Neural progenitor cell (in vitro differentiated cells): ENCODE measurements at regions not wholly inside any gene's neighbourhood (a gene's known extent, or its start where the extent isn't known, plus 50 kb on each side); places are given as distances from the start of the nearest gene placed in this dataset.
"Not testable (repeated sequence)": the region's sequence is repeated elsewhere in the genome, so short reads cannot be mapped to it uniquely, and the experiment has no call there.

Source experiments
- DNase-seq: peaks from one replicate; pipeline ENCODE4 v3.0.0-alpha.2; 2016; ENCODE audit warnings: low spot score
- H2AFZ ChIP-seq: fragments of 200-600 bp; sonication (generic); replicated peaks from 2 replicates; pipeline ENCODE4 v1.6.1; 2016; ENCODE audit warnings: antibody characterized with exemption
- H3F3A ChIP-seq: fragments of 200-600 bp; sonication (generic); 2 replicates; pipeline ENCODE4 v1.6.1; 2016; ENCODE audit warnings: antibody characterized with exemption, low read depth
- H3K27ac ChIP-seq: fragments of 200-600 bp; sonication (generic); 2 replicates; pipeline ENCODE4 v1.5.1; 2016; ENCODE audit warnings: mild to moderate bottlenecking
- H3K27me3 ChIP-seq: fragments of 200-600 bp; sonication (generic); 2 replicates; pipeline ENCODE4 v1.6.1; 2016; ENCODE audit warnings: mild to moderate bottlenecking, moderate library complexity
- H3K36me3 ChIP-seq: fragments of 200-600 bp; sonication (generic); 2 replicates; pipeline ENCODE4 v1.5.1; 2016
- H3K4me1 ChIP-seq: fragments of 200-600 bp; sonication (generic); 2 replicates; pipeline ENCODE4 v1.6.1; 2016; ENCODE audit warnings: mixed run types
- H3K4me2 ChIP-seq: fragments of 200-600 bp; sonication (generic); 2 replicates; pipeline ENCODE4 v1.6.1; 2016
- H3K4me3 ChIP-seq: fragments of 200-600 bp; sonication (generic); 2 replicates; pipeline ENCODE4 v1.5.1; 2016
- H3K79me2 ChIP-seq: fragments of 200-600 bp; sonication (generic); 2 replicates; pipeline ENCODE4 v1.6.1; 2016; ENCODE audit warnings: low read depth
- H3K9ac ChIP-seq: fragments of 200-600 bp; sonication (generic); 2 replicates; pipeline ENCODE4 v1.6.1; 2016
- H3K9me3 ChIP-seq: fragments of 200-600 bp; sonication (generic); 2 replicates; pipeline ENCODE4 v1.5.1; 2016; ENCODE audit warnings: low read depth
- H4K20me1 ChIP-seq: fragments of 200-600 bp; sonication (generic); 2 replicates; pipeline ENCODE4 v1.6.1; 2016; ENCODE audit warnings: low read depth
- H3K27ac Mint-ChIP-seq: 3 replicates; pipeline ENCODE4 v1.8.0; 2021; ENCODE audit warnings: mixed read lengths
- H3K27me3 Mint-ChIP-seq: 2 replicates; pipeline ENCODE4 v1.8.0; 2022; ENCODE audit warnings: low read depth, mild to moderate bottlenecking, inconsistent platforms, moderate library complexity, mixed read lengths; ENCODE audit not compliant: insufficient read depth
- H3K36me3 Mint-ChIP-seq: 3 replicates; pipeline ENCODE4 v1.8.0; 2021; ENCODE audit warnings: mixed read lengths
- H3K4me1 Mint-ChIP-seq: 3 replicates; pipeline ENCODE4 v1.8.0; 2021; ENCODE audit warnings: mixed read lengths
- H3K4me3 Mint-ChIP-seq: 3 replicates; pipeline ENCODE4 v1.8.0; 2021; ENCODE audit warnings: mild to moderate bottlenecking, moderate library complexity, mixed read lengths
- H3K9me3 Mint-ChIP-seq: 3 replicates; pipeline ENCODE4 v1.8.0; 2020; ENCODE audit warnings: mixed read lengths
- EZH2 ChIP-seq: fragments of 200-600 bp; sonication (generic); IDR thresholded peaks from 2 replicates; pipeline ENCODE4 v1.6.1; 2017; ENCODE audit warnings: antibody characterized with exemption, mild to moderate bottlenecking, moderate library complexity
- EZH2phosphoT487 ChIP-seq: fragments of 200-600 bp; sonication (generic); IDR thresholded peaks from 2 replicates; pipeline ENCODE4 v1.6.1; 2017; ENCODE audit warnings: antibody characterized with exemption
- TF ChIP-seq, protein P1 (sequence below): fragments of 200-600 bp; sonication (generic); IDR thresholded peaks from 2 replicates; pipeline ENCODE4 v1.5.1; 2017; ENCODE audit warnings: antibody characterized with exemption, mild to moderate bottlenecking

DNA sequence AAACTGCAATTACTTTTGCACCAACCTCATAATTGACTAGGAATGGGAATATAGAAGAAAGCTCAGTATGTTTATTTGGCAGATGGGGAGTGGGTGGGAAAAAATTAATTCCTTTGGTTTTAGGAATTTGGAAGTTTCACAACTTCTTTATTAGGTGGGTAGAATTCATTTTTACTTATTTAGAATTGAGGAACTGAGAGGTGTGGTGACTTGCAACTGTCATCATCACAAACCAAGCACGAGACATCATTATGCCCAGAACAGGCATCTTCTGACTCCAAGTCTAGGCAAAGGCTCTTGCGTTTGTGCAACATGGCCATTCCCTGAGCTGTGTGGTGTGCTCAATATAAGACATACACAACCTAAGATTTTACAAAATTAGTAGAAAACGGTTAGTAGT, 380.0 kb downstream of the ATP23 start:
- DNase-seq, result no peak
- H3K4me3 ChIP-seq, result no peak overlapping the region
- no peak overlapping the region for H3K9ac ChIP-seq
- H3K27ac Mint-ChIP-seq, result no peak overlapping the region
- H3K27me3 Mint-ChIP-seq, result no peaks in the 10 kb centered on the region
- H3K36me3 Mint-ChIP-seq, result peaks cover 3% of the 10 kb centered on the region
- H3K4me2 ChIP-seq, result no peak overlapping the region
- peaks cover 11% of the 10 kb centered on the region for H3K9me3 Mint-ChIP-seq
- H3K36me3 ChIP-seq, result no peaks in the 10 kb centered on the region
- H3K4me3 Mint-ChIP-seq, result no peak overlapping the region
- no peaks in the 10 kb centered on the region for H3F3A ChIP-seq
- H3K9me3 ChIP-seq, result no peaks in the 10 kb centered on the region
- H2AFZ ChIP-seq, result no peak overlapping the region
- no peaks in the 10 kb centered on the region for H3K4me1 ChIP-seq
- no peaks in the 10 kb centered on the region for H3K27me3 ChIP-seq
- H3K4me1 Mint-ChIP-seq, result no peaks in the 10 kb centered on the region
- no peak for TF ChIP-seq EZH2
- no peak for TF ChIP-seq EZH2phosphoT487
- TF ChIP-seq, protein P1, sequence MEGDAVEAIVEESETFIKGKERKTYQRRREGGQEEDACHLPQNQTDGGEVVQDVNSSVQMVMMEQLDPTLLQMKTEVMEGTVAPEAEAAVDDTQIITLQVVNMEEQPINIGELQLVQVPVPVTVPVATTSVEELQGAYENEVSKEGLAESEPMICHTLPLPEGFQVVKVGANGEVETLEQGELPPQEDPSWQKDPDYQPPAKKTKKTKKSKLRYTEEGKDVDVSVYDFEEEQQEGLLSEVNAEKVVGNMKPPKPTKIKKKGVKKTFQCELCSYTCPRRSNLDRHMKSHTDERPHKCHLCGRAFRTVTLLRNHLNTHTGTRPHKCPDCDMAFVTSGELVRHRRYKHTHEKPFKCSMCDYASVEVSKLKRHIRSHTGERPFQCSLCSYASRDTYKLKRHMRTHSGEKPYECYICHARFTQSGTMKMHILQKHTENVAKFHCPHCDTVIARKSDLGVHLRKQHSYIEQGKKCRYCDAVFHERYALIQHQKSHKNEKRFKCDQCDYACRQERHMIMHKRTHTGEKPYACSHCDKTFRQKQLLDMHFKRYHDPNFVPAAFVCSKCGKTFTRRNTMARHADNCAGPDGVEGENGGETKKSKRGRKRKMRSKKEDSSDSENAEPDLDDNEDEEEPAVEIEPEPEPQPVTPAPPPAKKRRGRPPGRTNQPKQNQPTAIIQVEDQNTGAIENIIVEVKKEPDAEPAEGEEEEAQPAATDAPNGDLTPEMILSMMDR, result no peak
- H3K79me2 ChIP-seq, result no peaks in the 10 kb centered on the region
- no peak overlapping the region for H3K27ac ChIP-seq
- H4K20me1 ChIP-seq, result no peaks in the 10 kb centered on the region

- TF ChIP-seq EZH2 (no peak), EZH2phosphoT487 (no peak)
- TF ChIP-seq, protein P1, result no peak
- no peak overlapping the region for H3K27ac ChIP-seq
- no peaks in the 10 kb centered on the region for H3K9me3 ChIP-seq
- no peaks in the 10 kb centered on the region for H3F3A ChIP-seq
- H3K4me2 ChIP-seq, result no peak overlapping the region
- no peaks in the 10 kb centered on the region for H3K4me1 ChIP-seq
- DNase-seq, result no peak
- no peaks in the 10 kb centered on the region for H3K27me3 ChIP-seq
- no peaks in the 10 kb centered on the region for H3K79me2 ChIP-seq
- H3K36me3 Mint-ChIP-seq, result peaks cover 3% of the 10 kb centered on the region
- no peak overlapping the region for H3K4me3 ChIP-seq
- no peaks in the 10 kb centered on the region for H3K4me1 Mint-ChIP-seq
- H3K9ac ChIP-seq, result no peak overlapping the region
- no peaks in the 10 kb centered on the region for H4K20me1 ChIP-seq
- no peaks in the 10 kb centered on the region for H3K27me3 Mint-ChIP-seq
- H3K36me3 ChIP-seq, result no peaks in the 10 kb centered on the region
- no peak overlapping the region for H3K4me3 Mint-ChIP-seq
- H3K9me3 Mint-ChIP-seq, result peaks cover 4% of the 10 kb centered on the region
- H2AFZ ChIP-seq, result no peak overlapping the region
- H3K27ac Mint-ChIP-seq, result no peak overlapping the region
Measured at GRCh38 chr12:58323676-58324075, 382.3 kb downstream of the ATP23 start.

GRCh38 chr12:58325561-58325960, 384.2 kb downstream of the ATP23 start:
- Histone ChIP-seq H3K27ac (no peak overlapping the region), H4K20me1 (no peaks in the 10 kb centered on the region), H3K27me3 (no peaks in the 10 kb centered on the region), H3F3A (no peaks in the 10 kb centered on the region), H3K4me3 (no peak overlapping the region), H3K4me2 (no peak overlapping the region), H2AFZ (no peak overlapping the region), H3K9ac (no peak overlapping the region), H3K36me3 (no peaks in the 10 kb centered on the region), H3K9me3 (no peaks in the 10 kb centered on the region), H3K79me2 (no peaks in the 10 kb centered on the region), H3K4me1 (no peaks in the 10 kb centered on the region)
- TF ChIP-seq, protein P1, result no peak
- DNase-seq, result no peak
- no peak overlapping the region for H3K27ac Mint-ChIP-seq
- H3K4me1 Mint-ChIP-seq, result no peaks in the 10 kb centered on the region
- H3K4me3 Mint-ChIP-seq, result no peak overlapping the region
- H3K27me3 Mint-ChIP-seq, result no peaks in the 10 kb centered on the region
- no peaks in the 10 kb centered on the region for H3K9me3 Mint-ChIP-seq
- no peaks in the 10 kb centered on the region for H3K36me3 Mint-ChIP-seq

- H2AFZ ChIP-seq, result no peak overlapping the region
- no peaks in the 10 kb centered on the region for H3K9me3 ChIP-seq
- Mint-ChIP-seq H3K4me1 (no peaks in the 10 kb centered on the region), H3K27ac (no peak overlapping the region), H3K9me3 (no peaks in the 10 kb centered on the region), H3K27me3 (no peaks in the 10 kb centered on the region), H3K36me3 (no peaks in the 10 kb centered on the region), H3K4me3 (no peak overlapping the region)
- H3F3A ChIP-seq, result no peaks in the 10 kb centered on the region
- no peak for DNase-seq
- no peaks in the 10 kb centered on the region for H4K20me1 ChIP-seq
- no peaks in the 10 kb centered on the region for H3K36me3 ChIP-seq
- no peak overlapping the region for H3K9ac ChIP-seq
- no peak overlapping the region for H3K27ac ChIP-seq
- H3K4me2 ChIP-seq, result no peak overlapping the region
- no peaks in the 10 kb centered on the region for H3K79me2 ChIP-seq
- no peak overlapping the region for H3K4me3 ChIP-seq
- TF ChIP-seq EZH2, result no peak
- TF ChIP-seq EZH2phosphoT487, result no peak
- TF ChIP-seq, protein P1, result no peak
- no peaks in the 10 kb centered on the region for H3K27me3 ChIP-seq
- H3K4me1 ChIP-seq, result no peaks in the 10 kb centered on the region
Measured at GRCh38 chr12:58326534-58326933, 385.2 kb downstream of the ATP23 start.

- H3K9me3 ChIP-seq, H3K4me1 Mint-ChIP-seq, H3K36me3 ChIP-seq, H3K27me3 ChIP-seq, H3K27ac Mint-ChIP-seq, H2AFZ ChIP-seq, H3K9ac ChIP-seq, H3K4me3 ChIP-seq, H4K20me1 ChIP-seq, H3F3A ChIP-seq, H3K4me2 ChIP-seq, DNase-seq, H3K27ac ChIP-seq, H3K27me3 Mint-ChIP-seq, H3K4me3 Mint-ChIP-seq, H3K4me1 ChIP-seq, H3K9me3 Mint-ChIP-seq, H3K36me3 Mint-ChIP-seq, H3K79me2 ChIP-seq: not testable (repeated sequence)
Measured at GRCh38 chr12:58336581-58337242, 395.3 kb downstream of the ATP23 start.
